ENCODE measurements at regions not wholly inside any gene's neighbourhood (a gene's known extent, or its start where the extent isn't known, plus 50 kb on each side); places are given as distances from the start of the nearest gene placed in this dataset.
A peak's percentile ranks its signal among the peaks of the same experiment; 100 is the strongest.

- DNase-seq (ENCODE audit: low spot score) = no peak
Measured at GRCh38 chr10:120372917-120373316, 84.1 kb upstream of the PLPP4 start.

- DNase-seq (ENCODE audit: low spot score) = no peak
Measured at GRCh38 chr10:120375666-120376065, 81.4 kb upstream of the PLPP4 start.

GRCh38 chr10:120381931-120382330 lies 75.1 kb upstream of the PLPP4 start:
- no peak for DNase-seq (ENCODE audit: low spot score)

- no peak for DNase-seq (ENCODE audit: low spot score)
Measured at GRCh38 chr10:120382360-120382759, 74.7 kb upstream of the PLPP4 start.

GRCh38 chr10:120385992-120386391 lies 71.0 kb upstream of the PLPP4 start:
- DNase-seq (ENCODE audit: low spot score) = no peak

- DNase-seq (ENCODE audit: low spot score) = peak; percentile 29
Measured at GRCh38 chr10:120386896-120387295, 70.1 kb upstream of the PLPP4 start.

- DNase-seq (ENCODE audit: low spot score) = peak; percentile 62
Measured at GRCh38 chr10:120387326-120387725, 69.7 kb upstream of the PLPP4 start.

- DNase-seq (ENCODE audit: low spot score) = no peak
Measured at GRCh38 chr10:120392245-120392644, 64.8 kb upstream of the PLPP4 start.

GRCh38 chr10:120392671-120393079 lies 64.4 kb upstream of the PLPP4 start:
- DNase-seq (ENCODE audit: low spot score) = no peak

- no peak for DNase-seq (ENCODE audit: low spot score)
Measured at GRCh38 chr10:120394446-120394845, 62.6 kb upstream of the PLPP4 start.

GRCh38 chr10:120396228-120396627 lies 60.8 kb upstream of the PLPP4 start:
- DNase-seq (ENCODE audit: low spot score) = no peak

- no peak for DNase-seq (ENCODE audit: low spot score)
Measured at GRCh38 chr10:120398180-120398579, 58.8 kb upstream of the PLPP4 start.

- no peak for DNase-seq (ENCODE audit: low spot score)
Measured at GRCh38 chr10:120400601-120401000, 56.4 kb upstream of the PLPP4 start.

- DNase-seq (ENCODE audit: low spot score) = no peak
Measured at GRCh38 chr10:120402147-120402766, 54.8 kb upstream of the PLPP4 start.

GRCh38 chr10:120403109-120403508 lies 53.9 kb upstream of the PLPP4 start:
- no peak for DNase-seq (ENCODE audit: low spot score)

GRCh38 chr10:120406376-120406775 lies 50.7 kb upstream of the PLPP4 start:
- no peak for DNase-seq (ENCODE audit: low spot score)

Data from AG20443 (cell line).